HG02840 (cell line): ENCODE measurements at regions not wholly inside any gene's neighbourhood (a gene's known extent, or its start where the extent isn't known, plus 50 kb on each side); places are given as distances from the start of the nearest gene placed in this dataset.
"Not testable (repeated sequence)": the region's sequence is repeated elsewhere in the genome, so short reads cannot be mapped to it uniquely, and the experiment has no call there.

ENCODE experiments used
- ATAC-seq: cut with Tn5 transposase; IDR thresholded peaks from one replicate; pipeline ENCODE4 v1.9.1; 2021; ENCODE audit warnings: mild to moderate bottlenecking, moderate library complexity, moderate number of reproducible peaks; ENCODE audit not compliant: unreplicated experiment, low FRiP score

GRCh38 chr22:25281675-25282345 is 62.4 kb downstream of the CRYBB2 start:
- no peak for ATAC-seq

- ATAC-seq, result no peak
These were observed 62.9 kb downstream of the CRYBB2 start for GRCh38 chr22:25282346-25282670.

GRCh38 chr22:25282671-25283561 is 63.5 kb downstream of the CRYBB2 start:
- no peak for ATAC-seq

- not testable (repeated sequence) for ATAC-seq
These were observed 69.0 kb downstream of the CRYBB2 start for GRCh38 chr22:25288481-25288880.

- not testable (repeated sequence) for ATAC-seq
These were observed 82.5 kb downstream of the CRYBB2 start for GRCh38 chr22:25301912-25302311.

- ATAC-seq, result not testable (repeated sequence)
These were observed 90.1 kb downstream of the CRYBB2 start for GRCh38 chr22:25309586-25309985.

- not testable (repeated sequence) for ATAC-seq
These were observed 92.5 kb downstream of the CRYBB2 start for GRCh38 chr22:25311924-25312323.

- ATAC-seq, result no peak
These were observed 98.8 kb downstream of the CRYBB2 start for GRCh38 chr22:25318081-25318823.

GRCh38 chr22:25327018-25327755 is 107.7 kb downstream of the CRYBB2 start:
- no peak for ATAC-seq

- ATAC-seq, result no peak
These were observed 111.6 kb downstream of the CRYBB2 start for GRCh38 chr22:25331050-25331449.

GRCh38 chr22:25331911-25332310 is 112.5 kb downstream of the CRYBB2 start:
- not testable (repeated sequence) for ATAC-seq

GRCh38 chr22:25332386-25332785 is 112.9 kb downstream of the CRYBB2 start:
- no peak for ATAC-seq

GRCh38 chr22:25334162-25334490 is 114.7 kb downstream of the CRYBB2 start:
- no peak for ATAC-seq

GRCh38 chr22:25334631-25335030 is 115.2 kb downstream of the CRYBB2 start:
- ATAC-seq, result not testable (repeated sequence)

GRCh38 chr22:25335276-25335675 is 115.8 kb downstream of the CRYBB2 start:
- ATAC-seq, result not testable (repeated sequence)

- not testable (repeated sequence) for ATAC-seq
These were observed 121.1 kb downstream of the CRYBB2 start for GRCh38 chr22:25340536-25340935.

- ATAC-seq, result not testable (repeated sequence)
These were observed 124.9 kb downstream of the CRYBB2 start for GRCh38 chr22:25344366-25344765.

- ATAC-seq, result no peak
These were observed 127.7 kb downstream of the CRYBB2 start for GRCh38 chr22:25346859-25347751.

- no peak for ATAC-seq
These were observed 128.3 kb downstream of the CRYBB2 start for GRCh38 chr22:25347752-25348102.

GRCh38 chr22:25348391-25348790 is 129.0 kb downstream of the CRYBB2 start:
- no peak for ATAC-seq
